ENCODE measurements at regions not wholly inside any gene's neighbourhood (a gene's known extent, or its start where the extent isn't known, plus 50 kb on each side); places are given as distances from the start of the nearest gene placed in this dataset.

GRCh38 chr17:77341069-77341541 lies 200.3 kb downstream of the SEC14L1 start:
- no peak for TF ChIP-seq CTCF (IDR thresholded peaks at IDR 0.05)
- no peak for TF ChIP-seq ZFX (IDR thresholded peaks at IDR 0.05; ENCODE audit: borderline replicate concordance)

Data from 22Rv1 (cell line).